ENCODE measurements at regions not wholly inside any gene's neighbourhood (a gene's known extent, or its start where the extent isn't known, plus 50 kb on each side); places are given as distances from the start of the nearest gene placed in this dataset.

GRCh38 chr10:108465871-108466641, 1301.5 kb upstream of the SORCS1 start:
- Histone ChIP-seq H3K27me3 (no peaks in the 10 kb centered on the region), H3K9ac (ENCODE audit: low read depth in 2 of 2, low read length in 2 of 2) (peak overlapping the region in 1 of 2 donors; percentile 24), H3K4me1 (no peaks in the 10 kb centered on the region), H3K27ac (no peak overlapping the region), H3K9me3 (no peaks in the 10 kb centered on the region), H3K36me3 (no peaks in the 10 kb centered on the region), H3K4me3 (peak overlapping the region; percentile 47)
- DNase-seq, result peak; percentile 30
- TF ChIP-seq, protein P1, sequence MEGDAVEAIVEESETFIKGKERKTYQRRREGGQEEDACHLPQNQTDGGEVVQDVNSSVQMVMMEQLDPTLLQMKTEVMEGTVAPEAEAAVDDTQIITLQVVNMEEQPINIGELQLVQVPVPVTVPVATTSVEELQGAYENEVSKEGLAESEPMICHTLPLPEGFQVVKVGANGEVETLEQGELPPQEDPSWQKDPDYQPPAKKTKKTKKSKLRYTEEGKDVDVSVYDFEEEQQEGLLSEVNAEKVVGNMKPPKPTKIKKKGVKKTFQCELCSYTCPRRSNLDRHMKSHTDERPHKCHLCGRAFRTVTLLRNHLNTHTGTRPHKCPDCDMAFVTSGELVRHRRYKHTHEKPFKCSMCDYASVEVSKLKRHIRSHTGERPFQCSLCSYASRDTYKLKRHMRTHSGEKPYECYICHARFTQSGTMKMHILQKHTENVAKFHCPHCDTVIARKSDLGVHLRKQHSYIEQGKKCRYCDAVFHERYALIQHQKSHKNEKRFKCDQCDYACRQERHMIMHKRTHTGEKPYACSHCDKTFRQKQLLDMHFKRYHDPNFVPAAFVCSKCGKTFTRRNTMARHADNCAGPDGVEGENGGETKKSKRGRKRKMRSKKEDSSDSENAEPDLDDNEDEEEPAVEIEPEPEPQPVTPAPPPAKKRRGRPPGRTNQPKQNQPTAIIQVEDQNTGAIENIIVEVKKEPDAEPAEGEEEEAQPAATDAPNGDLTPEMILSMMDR (IDR thresholded peaks at IDR 0.05), result no peak
- intact Hi-C loops (cut with DNase I), result no loop called here

DNA sequence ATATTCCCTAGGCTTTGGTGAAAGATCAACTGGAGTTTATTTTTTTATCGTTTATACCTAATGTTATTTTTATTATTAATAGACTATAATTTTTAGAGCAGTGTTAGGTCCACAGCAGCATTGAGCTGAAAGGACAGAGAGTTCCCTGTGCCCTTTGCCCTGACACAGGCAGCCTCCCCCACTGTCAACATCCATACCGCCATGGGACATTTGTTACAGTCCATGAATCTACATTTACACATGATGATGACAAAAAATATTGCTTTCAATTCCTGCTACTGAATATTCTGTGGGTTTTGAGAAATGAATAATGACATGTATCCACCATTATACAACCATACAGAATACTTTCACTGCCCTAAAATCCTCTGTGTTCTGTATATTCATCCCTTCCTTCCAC, 1297.5 kb upstream of the SORCS1 start:
- Histone ChIP-seq H3K4me3 (no peak overlapping the region), H3K4me1 (no peaks in the 10 kb centered on the region), H3K27ac (no peak overlapping the region), H3K27me3 (no peaks in the 10 kb centered on the region), H3K9ac (ENCODE audit: low read depth in 2 of 2, low read length in 2 of 2) (no peak overlapping the region), H3K9me3 (no peaks in the 10 kb centered on the region), H3K36me3 (no peaks in the 10 kb centered on the region)
- intact Hi-C loops (cut with DNase I), result no loop called here
- TF ChIP-seq, protein P1 (IDR thresholded peaks at IDR 0.05), result no peak
- DNase-seq, result no peak

DNA sequence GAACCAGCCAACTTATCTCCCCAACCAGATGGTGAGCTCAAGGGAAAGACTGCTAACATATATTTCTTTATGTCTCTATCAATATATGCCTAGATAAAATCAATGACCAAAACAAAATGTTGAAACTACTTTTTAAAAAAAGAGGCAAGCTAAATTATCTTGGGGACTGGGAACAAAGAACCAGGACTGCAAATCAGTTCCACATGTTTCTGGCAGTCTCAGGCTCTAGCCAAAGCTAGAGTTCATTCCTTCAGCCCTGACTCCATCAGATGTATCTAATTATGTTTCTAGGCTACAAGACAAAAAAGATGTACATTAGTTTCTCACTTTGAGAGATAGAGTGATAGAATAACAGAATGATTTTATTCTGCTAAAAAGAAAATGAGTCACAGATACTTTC, 1290.3 kb upstream of the SORCS1 start:
- no peak for DNase-seq
- no peaks in the 10 kb centered on the region for H3K4me1 ChIP-seq
- no peaks in the 10 kb centered on the region for H3K9me3 ChIP-seq
- no peaks in the 10 kb centered on the region for H3K36me3 ChIP-seq
- no peak overlapping the region for H3K9ac ChIP-seq (ENCODE audit: low read depth in 2 of 2, low read length in 2 of 2)
- intact Hi-C loops (cut with DNase I), result no loop called here
- H3K4me3 ChIP-seq, result no peak overlapping the region
- no peak overlapping the region for H3K27ac ChIP-seq
- TF ChIP-seq, protein P1 (IDR thresholded peaks at IDR 0.05), result no peak
- no peaks in the 10 kb centered on the region for H3K27me3 ChIP-seq

DNA sequence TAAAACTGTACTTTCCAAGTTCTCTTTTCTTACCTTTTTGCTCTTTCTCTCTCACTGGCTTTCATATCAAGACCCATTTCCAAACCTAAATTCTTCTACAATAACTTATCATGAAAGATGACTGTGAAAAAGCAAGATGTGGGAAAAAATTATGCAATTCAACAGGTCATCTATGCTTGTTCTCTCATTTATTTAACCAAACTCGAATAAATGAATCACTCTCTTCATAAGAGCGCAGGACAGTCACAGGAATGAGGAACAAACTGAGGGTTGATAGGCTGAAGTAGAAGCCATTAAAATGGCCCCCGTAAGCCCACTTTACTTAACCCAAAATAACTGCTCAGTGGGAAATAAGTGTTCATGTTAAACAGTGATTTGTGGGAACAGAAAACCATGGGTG, 1289.7 kb upstream of the SORCS1 start:
- no peak for DNase-seq
- no peak overlapping the region for H3K4me3 ChIP-seq
- intact Hi-C loops (cut with DNase I), result no loop called here
- H3K36me3 ChIP-seq, result no peaks in the 10 kb centered on the region
- no peaks in the 10 kb centered on the region for H3K9me3 ChIP-seq
- H3K9ac ChIP-seq (ENCODE audit: low read depth in 2 of 2, low read length in 2 of 2), result no peak overlapping the region
- no peaks in the 10 kb centered on the region for H3K4me1 ChIP-seq
- TF ChIP-seq, protein P1 (IDR thresholded peaks at IDR 0.05), result no peak
- no peak overlapping the region for H3K27ac ChIP-seq
- H3K27me3 ChIP-seq, result no peaks in the 10 kb centered on the region

GRCh38 chr10:108453166-108453565, 1288.7 kb upstream of the SORCS1 start:
- no peak overlapping the region for H3K4me3 ChIP-seq
- no peak overlapping the region for H3K9ac ChIP-seq (ENCODE audit: low read depth in 2 of 2, low read length in 2 of 2)
- no peaks in the 10 kb centered on the region for H3K36me3 ChIP-seq
- no peak for DNase-seq
- no peak overlapping the region for H3K27ac ChIP-seq
- intact Hi-C loops (cut with DNase I), result no loop called here
- H3K4me1 ChIP-seq, result no peaks in the 10 kb centered on the region
- no peaks in the 10 kb centered on the region for H3K27me3 ChIP-seq
- TF ChIP-seq, protein P1 (IDR thresholded peaks at IDR 0.05), result no peak
- no peaks in the 10 kb centered on the region for H3K9me3 ChIP-seq

Data from colonic mucosa (tissue), 4 donors.